Testis (tissue), 2 donors: ENCODE measurements at regions not wholly inside any gene's neighbourhood (a gene's known extent, or its start where the extent isn't known, plus 50 kb on each side); places are given as distances from the start of the nearest gene placed in this dataset.

Experiments
- POLR2A ChIP-seq: fragments of 450-650 bp; IDR thresholded peaks from one replicate; pipeline ENCODE4 v1.6.1; 2017; ENCODE audit warnings: antibody characterized with exemption, mild to moderate bottlenecking, moderate library complexity
- TF ChIP-seq, protein P1 (sequence below), 3 experiments: fragments of 450-650 bp in 2 of 3; fragments of 200-600 bp in 1 of 3; sonication (generic) in 1 of 3; IDR thresholded peaks; one replicate each; pipeline ENCODE4 v1.5.1; 2016 to 2019; ENCODE audit warnings: antibody characterized with exemption in 3 of 3, mild to moderate bottlenecking in 2 of 3, moderate library complexity in 1 of 3

DNA sequence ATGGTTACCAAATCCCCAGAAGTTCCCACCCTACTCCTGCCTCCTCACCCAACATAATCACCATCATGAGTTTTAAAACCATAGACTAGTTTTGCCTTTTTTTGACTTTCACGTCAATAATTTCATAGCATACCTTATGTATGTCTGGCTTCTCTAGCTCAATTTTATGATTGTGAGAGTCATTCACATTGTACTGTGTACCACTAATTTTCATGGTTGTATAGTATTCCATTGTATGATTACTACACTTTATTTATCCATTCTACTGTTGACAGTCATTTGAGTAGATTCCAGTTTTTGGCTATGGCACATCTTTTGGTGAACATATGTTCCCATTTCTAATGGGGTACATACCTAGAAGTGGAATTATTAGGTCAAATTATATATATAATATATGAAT is 195.3 kb upstream of the TCF21 start:
- TF ChIP-seq, protein P1, sequence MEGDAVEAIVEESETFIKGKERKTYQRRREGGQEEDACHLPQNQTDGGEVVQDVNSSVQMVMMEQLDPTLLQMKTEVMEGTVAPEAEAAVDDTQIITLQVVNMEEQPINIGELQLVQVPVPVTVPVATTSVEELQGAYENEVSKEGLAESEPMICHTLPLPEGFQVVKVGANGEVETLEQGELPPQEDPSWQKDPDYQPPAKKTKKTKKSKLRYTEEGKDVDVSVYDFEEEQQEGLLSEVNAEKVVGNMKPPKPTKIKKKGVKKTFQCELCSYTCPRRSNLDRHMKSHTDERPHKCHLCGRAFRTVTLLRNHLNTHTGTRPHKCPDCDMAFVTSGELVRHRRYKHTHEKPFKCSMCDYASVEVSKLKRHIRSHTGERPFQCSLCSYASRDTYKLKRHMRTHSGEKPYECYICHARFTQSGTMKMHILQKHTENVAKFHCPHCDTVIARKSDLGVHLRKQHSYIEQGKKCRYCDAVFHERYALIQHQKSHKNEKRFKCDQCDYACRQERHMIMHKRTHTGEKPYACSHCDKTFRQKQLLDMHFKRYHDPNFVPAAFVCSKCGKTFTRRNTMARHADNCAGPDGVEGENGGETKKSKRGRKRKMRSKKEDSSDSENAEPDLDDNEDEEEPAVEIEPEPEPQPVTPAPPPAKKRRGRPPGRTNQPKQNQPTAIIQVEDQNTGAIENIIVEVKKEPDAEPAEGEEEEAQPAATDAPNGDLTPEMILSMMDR (IDR thresholded peaks at IDR 0.05), result no peak
- TF ChIP-seq POLR2A, result no peak
